ENCODE measurements at regions not wholly inside any gene's neighbourhood (a gene's known extent, or its start where the extent isn't known, plus 50 kb on each side); places are given as distances from the start of the nearest gene placed in this dataset.
A peak's percentile ranks its signal among the peaks of the same experiment; 100 is the strongest.

GRCh38 chr2:189267491-189267890 lies 87.9 kb upstream of the COL5A2 start:
- TF ChIP-seq CTCF (IDR thresholded peaks at IDR 0.05; ENCODE audit: poor library complexity, severe bottlenecking), result no peak
- H3K27ac ChIP-seq (ENCODE audit: poor library complexity, severe bottlenecking), result peak overlapping the region; percentile 41

GRCh38 chr2:189267925-189268579 lies 88.5 kb upstream of the COL5A2 start:
- Histone ChIP-seq H3K27ac (ENCODE audit: poor library complexity, severe bottlenecking) (peak overlapping the region; percentile 41), H3K36me3 (ENCODE audit: low read depth) (no peaks in the 10 kb centered on the region), H3K9me3 (ENCODE audit: severe bottlenecking) (no peaks in the 10 kb centered on the region), H3K4me3 (ENCODE audit: severe bottlenecking) (no peak overlapping the region), H3K27me3 (ENCODE audit: insufficient read depth, poor library complexity, severe bottlenecking) (no peaks in the 10 kb centered on the region), H3K4me1 (ENCODE audit: insufficient read depth, poor library complexity, severe bottlenecking) (peaks cover 9% of the 10 kb centered on the region)
- DNase-seq (ENCODE audit: low spot score) (no peak), ATAC-seq (ENCODE audit: low read depth) (0 out of 3 replicates have a peak, but pooled peaks have one; percentile 33)
- no peak for TF ChIP-seq CTCF (IDR thresholded peaks at IDR 0.05; ENCODE audit: poor library complexity, severe bottlenecking)

More at GRCh38 chr2:189267491-189267890, 87.9 kb upstream of the COL5A2 start:
- Histone ChIP-seq H3K9me3 (ENCODE audit: severe bottlenecking) (no peaks in the 10 kb centered on the region), H3K36me3 (ENCODE audit: low read depth) (no peaks in the 10 kb centered on the region), H3K4me1 (ENCODE audit: insufficient read depth, poor library complexity, severe bottlenecking) (peaks cover 9% of the 10 kb centered on the region), H3K4me3 (ENCODE audit: severe bottlenecking) (no peak overlapping the region), H3K27me3 (ENCODE audit: insufficient read depth, poor library complexity, severe bottlenecking) (no peaks in the 10 kb centered on the region)
- ATAC-seq (ENCODE audit: low read depth) (no peak), DNase-seq (ENCODE audit: low spot score) (no peak)

GRCh38 chr2:189268763-189269162 lies 89.2 kb upstream of the COL5A2 start:
- Histone ChIP-seq H3K27me3 (ENCODE audit: insufficient read depth, poor library complexity, severe bottlenecking) (no peaks in the 10 kb centered on the region), H3K9me3 (ENCODE audit: severe bottlenecking) (no peaks in the 10 kb centered on the region), H3K27ac (ENCODE audit: poor library complexity, severe bottlenecking) (peak overlapping the region; percentile 41)

GRCh38 chr2:189273734-189274133 lies 94.2 kb upstream of the COL5A2 start:
- Histone ChIP-seq H3K4me3 (ENCODE audit: severe bottlenecking) (no peak overlapping the region), H3K36me3 (ENCODE audit: low read depth) (no peaks in the 10 kb centered on the region), H3K4me1 (ENCODE audit: insufficient read depth, poor library complexity, severe bottlenecking) (peaks cover 17% of the 10 kb centered on the region), H3K27ac (ENCODE audit: poor library complexity, severe bottlenecking) (no peak overlapping the region), H3K9me3 (ENCODE audit: severe bottlenecking) (no peaks in the 10 kb centered on the region), H3K27me3 (ENCODE audit: insufficient read depth, poor library complexity, severe bottlenecking) (no peaks in the 10 kb centered on the region)
- no peak for TF ChIP-seq CTCF (IDR thresholded peaks at IDR 0.05; ENCODE audit: poor library complexity, severe bottlenecking)
- ATAC-seq (ENCODE audit: low read depth) (peak; percentile 24; the same call in 1 of the 3 replicates), DNase-seq (ENCODE audit: low spot score) (no peak)

More at GRCh38 chr2:189268763-189269162, 89.2 kb upstream of the COL5A2 start:
- DNase-seq (ENCODE audit: low spot score), result no peak
- Histone ChIP-seq H3K36me3 (ENCODE audit: low read depth) (no peaks in the 10 kb centered on the region), H3K4me1 (ENCODE audit: insufficient read depth, poor library complexity, severe bottlenecking) (peaks cover 9% of the 10 kb centered on the region), H3K4me3 (ENCODE audit: severe bottlenecking) (no peak overlapping the region)
- no peak for TF ChIP-seq CTCF (IDR thresholded peaks at IDR 0.05; ENCODE audit: poor library complexity, severe bottlenecking)
- ATAC-seq (ENCODE audit: low read depth), result no peak

GRCh38 chr2:189274361-189274760 lies 94.8 kb upstream of the COL5A2 start:
- H3K9me3 ChIP-seq (ENCODE audit: severe bottlenecking), result no peaks in the 10 kb centered on the region
- H3K27me3 ChIP-seq (ENCODE audit: insufficient read depth, poor library complexity, severe bottlenecking), result no peaks in the 10 kb centered on the region
- ATAC-seq (ENCODE audit: low read depth) (no peak), DNase-seq (ENCODE audit: low spot score) (no peak)
- no peak overlapping the region for H3K27ac ChIP-seq (ENCODE audit: poor library complexity, severe bottlenecking)
- no peaks in the 10 kb centered on the region for H3K36me3 ChIP-seq (ENCODE audit: low read depth)
- peaks cover 17% of the 10 kb centered on the region for H3K4me1 ChIP-seq (ENCODE audit: insufficient read depth, poor library complexity, severe bottlenecking)
- H3K4me3 ChIP-seq (ENCODE audit: severe bottlenecking), result no peak overlapping the region
- TF ChIP-seq CTCF (IDR thresholded peaks at IDR 0.05; ENCODE audit: poor library complexity, severe bottlenecking), result no peak

Measured in RWPE2 (cell line).